Transverse colon (tissue), 4 donors: ENCODE measurements at regions not wholly inside any gene's neighbourhood (a gene's known extent, or its start where the extent isn't known, plus 50 kb on each side); places are given as distances from the start of the nearest gene placed in this dataset.

ENCODE experiments used
- DNase-seq: peaks from one replicate; pipeline ENCODE4 v3.0.0-alpha.2; 2019
- H3K27ac ChIP-seq, 4 donors: fragments of 200-600 bp; sonication (generic); 2 replicates each; pipeline ENCODE4 v1.5.1; 2016 to 2018; ENCODE audit warnings: inconsistent platforms in 4 of 4
- H3K27me3 ChIP-seq: fragments of 200-600 bp; sonication (generic); 2 replicates; pipeline ENCODE4 v1.5.1; 2017; ENCODE audit warnings: inconsistent platforms
- H3K36me3 ChIP-seq, 4 donors: fragments of 200-600 bp; sonication (generic); 2 replicates each; pipeline ENCODE4 v1.5.1; 2017 to 2019; ENCODE audit warnings: inconsistent platforms in 4 of 4
- H3K4me1 ChIP-seq, 4 donors: fragments of 200-600 bp; sonication (generic); 2 replicates each; pipeline ENCODE4 v1.5.1; 2017 to 2020; ENCODE audit warnings: inconsistent platforms in 4 of 4
- H3K4me3 ChIP-seq, 4 donors: fragments of 200-600 bp; sonication (generic); 1 replicate in 1 of 4; 2 replicates in 3 of 4; pipeline versions ENCODE4 v1.5.1 to v1.6.1; 2017 to 2019; ENCODE audit warnings: inconsistent platforms in 4 of 4
- H3K9me3 ChIP-seq, 2 donors: fragments of 200-600 bp; sonication (generic); 2 replicates each; pipeline ENCODE4 v1.5.1; 2017 to 2019; ENCODE audit warnings: inconsistent platforms in 2 of 2
- EP300 ChIP-seq: sonication (generic); formaldehyde crosslinking; IDR thresholded peaks from one replicate; pipeline ENCODE4 v1.6.1; 2017; ENCODE audit warnings: antibody characterized with exemption, low read depth
- POLR2A ChIP-seq: fragments of 450-650 bp; IDR thresholded peaks from one replicate; pipeline ENCODE4 v1.6.1; 2016; ENCODE audit warnings: antibody characterized with exemption, mild to moderate bottlenecking, moderate library complexity
- POLR2AphosphoS5 ChIP-seq, 3 donors: sonication (generic); formaldehyde crosslinking; IDR thresholded peaks; one replicate each; pipeline ENCODE4 v1.6.1; 2016; ENCODE audit warnings: antibody characterized with exemption in 3 of 3
- WGBS, 2 donors: methylation state at CpG; one replicate each; pipeline ENCODE4 v1.1.5; 2018; ENCODE audit warnings: low coverage in 1 of 2; 5-methylcytosine and 5-hydroxymethylcytosine counted together
- in situ Hi-C, 4 donors: fragments of 200-750 bp; cut with MboI; loops; one replicate each; pipeline versions ENCODE4 v1.15.0 to v1.15.1; 2017; ENCODE audit warnings: low sequenced_read_pairs in 3 of 4, low pct_ligation_motif_present in 1 of 4, low pct_unique_long_range_greater_than_20kb in 1 of 4
- intact Hi-C: fragments of 100-400 bp; cut with DNase I; formaldehyde crosslinking; loops from one replicate; pipeline ENCODE4 v1.15.1; 2023; ENCODE audit warnings: low total_unique reads
- TF ChIP-seq, protein P1 (sequence below), 5 experiments: fragments of 200-600 bp in 3 of 5; fragments of 450-650 bp in 2 of 5; sonication (generic) in 3 of 5; IDR thresholded peaks; 1 replicate in 2 of 5; 2 replicates in 3 of 5; pipeline ENCODE4 v1.5.1; 2016 to 2017; ENCODE audit warnings: antibody characterized with exemption in 5 of 5, inconsistent platforms in 3 of 5, mild to moderate bottlenecking in 2 of 5, moderate library complexity in 1 of 5

DNA sequence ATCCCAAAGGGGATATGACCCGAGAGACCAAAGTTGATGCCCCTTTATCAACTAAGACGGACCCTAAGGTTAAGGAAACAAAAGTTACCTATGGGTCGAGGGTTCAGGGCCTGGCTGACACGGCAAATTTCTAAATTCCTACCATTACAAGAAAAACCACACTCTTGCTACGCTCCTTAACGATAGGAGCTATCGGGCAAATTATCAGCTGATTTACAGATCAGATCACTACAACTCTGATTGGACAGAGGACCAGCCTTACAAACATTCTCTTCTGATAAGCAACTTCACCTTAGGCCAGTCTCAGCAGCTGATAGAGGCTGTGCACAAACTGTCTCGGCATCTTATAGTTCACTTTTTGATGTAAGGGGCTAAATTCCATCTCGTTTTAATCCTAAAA lies 117.9 kb downstream of the KCTD15 start:
- no peaks in the 10 kb centered on the region for H3K9me3 ChIP-seq
- TF ChIP-seq POLR2A = no peak
- TF ChIP-seq POLR2AphosphoS5 (IDR thresholded peaks at IDR 0.05) = no peak
- TF ChIP-seq EP300 = no peak
- TF ChIP-seq, protein P1, sequence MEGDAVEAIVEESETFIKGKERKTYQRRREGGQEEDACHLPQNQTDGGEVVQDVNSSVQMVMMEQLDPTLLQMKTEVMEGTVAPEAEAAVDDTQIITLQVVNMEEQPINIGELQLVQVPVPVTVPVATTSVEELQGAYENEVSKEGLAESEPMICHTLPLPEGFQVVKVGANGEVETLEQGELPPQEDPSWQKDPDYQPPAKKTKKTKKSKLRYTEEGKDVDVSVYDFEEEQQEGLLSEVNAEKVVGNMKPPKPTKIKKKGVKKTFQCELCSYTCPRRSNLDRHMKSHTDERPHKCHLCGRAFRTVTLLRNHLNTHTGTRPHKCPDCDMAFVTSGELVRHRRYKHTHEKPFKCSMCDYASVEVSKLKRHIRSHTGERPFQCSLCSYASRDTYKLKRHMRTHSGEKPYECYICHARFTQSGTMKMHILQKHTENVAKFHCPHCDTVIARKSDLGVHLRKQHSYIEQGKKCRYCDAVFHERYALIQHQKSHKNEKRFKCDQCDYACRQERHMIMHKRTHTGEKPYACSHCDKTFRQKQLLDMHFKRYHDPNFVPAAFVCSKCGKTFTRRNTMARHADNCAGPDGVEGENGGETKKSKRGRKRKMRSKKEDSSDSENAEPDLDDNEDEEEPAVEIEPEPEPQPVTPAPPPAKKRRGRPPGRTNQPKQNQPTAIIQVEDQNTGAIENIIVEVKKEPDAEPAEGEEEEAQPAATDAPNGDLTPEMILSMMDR (IDR thresholded peaks at IDR 0.05) = no peak
- 78 to 88% methylated on average over 8 to 9 of the region's 9 CpGs for WGBS, 2 donors
- in situ Hi-C loops (no loop called here), intact Hi-C loops (no loop called here)
- H3K4me3 ChIP-seq = no peak overlapping the region
- no peak for DNase-seq
- H3K36me3 ChIP-seq = no peaks in the 10 kb centered on the region
- H3K27ac ChIP-seq = peak overlapping the region in 1 of 4 donors; percentile 78
- peaks cover 0 to 5% (median 2%) of the 10 kb centered on the region in 4 donors for H3K4me1 ChIP-seq
- no peaks in the 10 kb centered on the region for H3K27me3 ChIP-seq

DNA sequence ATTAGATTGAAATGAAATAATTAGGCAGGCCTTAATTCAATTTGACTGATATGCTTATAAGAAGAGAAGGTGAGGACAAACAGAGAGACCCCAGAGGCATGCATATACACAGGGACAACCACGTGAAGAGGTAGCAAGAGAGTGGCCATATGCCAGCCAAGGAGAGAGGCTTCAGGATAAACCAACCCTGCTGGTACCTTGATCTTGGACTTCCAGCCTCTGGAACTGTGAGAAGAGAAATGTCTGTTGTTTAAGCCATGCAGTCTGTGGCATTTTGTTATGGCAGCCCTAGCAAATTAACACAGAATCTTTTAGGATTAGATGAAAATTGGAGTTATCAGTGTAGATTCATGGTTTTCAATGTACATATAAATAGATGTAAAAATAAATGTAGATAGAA lies 120.1 kb downstream of the KCTD15 start:
- intact Hi-C loops (no loop called here), in situ Hi-C loops (no loop called here)
- Histone ChIP-seq H3K27ac (no peak overlapping the region), H3K27me3 (no peaks in the 10 kb centered on the region), H3K36me3 (no peaks in the 10 kb centered on the region), H3K9me3 (no peaks in the 10 kb centered on the region), H3K4me3 (no peak overlapping the region), H3K4me1 (peaks cover 0 to 5% (median 2%) of the 10 kb centered on the region in 4 donors)
- 73 to 82% methylated on average over 1 of the region's 1 CpG for WGBS, 2 donors
- TF ChIP-seq EP300 = no peak
- TF ChIP-seq, protein P1 (IDR thresholded peaks at IDR 0.05) = no peak
- no peak for DNase-seq

DNA sequence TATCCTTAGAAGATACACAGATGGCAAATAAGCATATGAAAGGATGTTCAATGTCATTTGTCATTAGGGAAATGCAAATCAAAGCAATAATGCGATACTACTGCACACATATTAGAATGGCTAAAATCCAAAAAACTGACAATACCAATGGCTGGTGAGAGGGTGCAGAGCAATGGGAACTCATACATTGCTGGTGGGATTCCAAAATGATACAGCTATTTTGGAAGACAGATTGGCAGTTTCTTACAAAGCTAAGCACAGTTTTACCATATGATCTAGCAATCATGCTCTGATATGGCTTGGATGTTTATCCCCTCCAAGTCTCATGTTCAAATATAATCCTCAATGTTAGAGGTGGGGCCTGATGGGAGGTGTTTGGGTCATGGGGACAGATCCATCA lies 122.6 kb downstream of the KCTD15 start:
- H3K4me1 ChIP-seq = peaks cover 0 to 5% (median 2%) of the 10 kb centered on the region in 4 donors
- 78 to 93% methylated on average over 1 of the region's 1 CpG for WGBS, 2 donors
- no peaks in the 10 kb centered on the region for H3K27me3 ChIP-seq
- TF ChIP-seq POLR2AphosphoS5 (IDR thresholded peaks at IDR 0.05) (no peak), POLR2A (no peak), EP300 (no peak)
- TF ChIP-seq, protein P1 (IDR thresholded peaks at IDR 0.05) = no peak
- H3K36me3 ChIP-seq = no peaks in the 10 kb centered on the region
- no peak overlapping the region for H3K4me3 ChIP-seq
- intact Hi-C loops = no loop called here
- no peaks in the 10 kb centered on the region for H3K9me3 ChIP-seq
- in situ Hi-C loops = no loop called here
- no peak for DNase-seq
- H3K27ac ChIP-seq = no peak overlapping the region

DNA sequence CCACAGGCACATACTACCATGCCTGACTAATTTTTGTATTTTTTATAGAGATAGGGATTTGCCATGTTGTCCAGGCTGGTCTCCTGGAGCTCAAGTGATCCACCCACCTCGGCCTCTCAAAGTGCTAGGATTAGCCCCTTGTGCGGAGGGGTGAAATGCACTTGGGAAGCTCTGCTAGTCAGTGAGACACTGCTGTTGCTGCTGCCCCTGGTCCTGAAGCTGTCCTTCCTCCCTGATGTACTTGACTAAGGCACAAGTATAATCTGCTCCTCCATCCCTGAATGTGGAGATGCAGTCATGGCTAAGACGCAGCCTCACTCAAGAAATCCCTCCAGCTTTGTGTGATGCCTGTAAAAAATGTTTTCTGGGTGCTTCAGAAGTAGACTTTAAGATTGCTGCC lies 124.5 kb downstream of the KCTD15 start:
- TF ChIP-seq POLR2AphosphoS5 (IDR thresholded peaks at IDR 0.05) (no peak), POLR2A (no peak), EP300 (no peak)
- TF ChIP-seq, protein P1 (IDR thresholded peaks at IDR 0.05) = no peak
- no peaks in the 10 kb centered on the region for H3K4me1 ChIP-seq
- DNase-seq = no peak
- H3K27me3 ChIP-seq = peaks cover 3% of the 10 kb centered on the region
- WGBS, 2 donors = 78 to 100% methylated on average over 1 to 3 of the region's 3 CpGs
- no peak overlapping the region for H3K27ac ChIP-seq
- no peaks in the 10 kb centered on the region for H3K9me3 ChIP-seq
- intact Hi-C loops (loop anchor here (5.0 kb wide), 1 partner anchor 884 kb away; no protein-coding TSS in a partner anchor), in situ Hi-C loops (no loop called here)
- no peak overlapping the region for H3K4me3 ChIP-seq
- no peaks in the 10 kb centered on the region for H3K36me3 ChIP-seq
